Stimulated activated naive CD8-positive, alpha-beta T cell treated with anti-CD3 and anti-CD28 coated beads, Interleukin-15, amount 100 ng/mL, for 72 hours (primary cell): ENCODE measurements at regions not wholly inside any gene's neighbourhood (a gene's known extent, or its start where the extent isn't known, plus 50 kb on each side); places are given as distances from the start of the nearest gene placed in this dataset.
"Not testable (repeated sequence)": the region's sequence is repeated elsewhere in the genome, so short reads cannot be mapped to it uniquely, and the experiment has no call there.

ENCODE experiments used
- ATAC-seq: fragments of 150-1000 bp; cut with Tn5 transposase; 2 replicates; pipeline ENCODE4 v1.10.0; 2021; ENCODE audit warnings: mild to moderate bottlenecking, moderate library complexity
- DNase-seq, 2 donors: peaks; one replicate each; pipeline ENCODE4 v3.0.0; 2021 to 2022
- H3K27ac Mint-ChIP-seq, 2 donors: one replicate each; pipeline ENCODE4 v1.8.0; 2022; ENCODE audit warnings: mild to moderate bottlenecking in 2 of 2, mixed read lengths in 2 of 2, moderate library complexity in 2 of 2
- H3K27me3 Mint-ChIP-seq: one replicate; pipeline ENCODE4 v1.8.0; 2022; ENCODE audit warnings: mixed read lengths
- H3K4me1 Mint-ChIP-seq: one replicate; pipeline ENCODE4 v1.8.0; 2022; ENCODE audit warnings: mild to moderate bottlenecking, mixed read lengths
- H3K4me3 Mint-ChIP-seq, 2 donors: one replicate each; pipeline ENCODE4 v1.8.0; 2022; ENCODE audit warnings: mild to moderate bottlenecking in 2 of 2, mixed read lengths in 2 of 2, moderate library complexity in 1 of 2
- H3K9me3 Mint-ChIP-seq, 2 donors: one replicate each; pipeline ENCODE4 v1.8.0; 2022; ENCODE audit warnings: mixed read lengths in 2 of 2

DNA sequence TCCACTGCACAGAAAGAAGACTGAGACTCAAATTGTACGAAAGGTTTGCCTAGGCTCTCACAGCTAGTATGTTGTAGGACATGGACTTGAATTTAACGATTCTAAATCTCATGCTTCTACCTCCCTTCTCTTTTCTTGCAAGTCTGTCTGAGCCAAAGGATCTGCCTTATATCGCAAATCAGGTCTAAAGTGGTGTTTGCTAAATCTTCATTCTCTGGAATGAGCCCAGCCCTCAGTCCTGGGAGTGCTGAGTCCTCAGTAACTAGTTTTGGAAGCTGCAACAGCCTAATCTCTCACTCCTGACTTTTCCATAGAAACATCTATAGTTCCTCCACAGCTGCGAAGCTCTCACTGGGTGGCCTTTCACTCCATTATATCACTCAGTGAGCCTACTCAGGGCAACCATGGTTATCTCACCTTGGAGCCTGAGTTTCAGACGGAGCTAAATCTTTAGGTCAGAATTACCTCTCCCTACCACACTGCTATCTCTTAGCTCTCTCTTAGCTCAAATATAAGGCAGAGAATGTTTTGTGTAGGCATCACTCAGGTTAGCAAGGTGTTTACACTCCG is 575.5 kb upstream of the C16orf82 start:
- DNase-seq (no peak), ATAC-seq (no peak)
- H3K4me1 Mint-ChIP-seq, result no peaks in the 10 kb centered on the region
- H3K27me3 Mint-ChIP-seq, result peaks cover 43% of the 10 kb centered on the region
- H3K27ac Mint-ChIP-seq, result no peak overlapping the region
- H3K9me3 Mint-ChIP-seq, result no peaks in the 10 kb centered on the region
- H3K4me3 Mint-ChIP-seq, result no peak overlapping the region

- Mint-ChIP-seq H3K27ac (peak overlapping the region; percentile 6 to 50), H3K9me3 (no peaks in the 10 kb centered on the region), H3K4me3 (no peak overlapping the region), H3K4me1 (no peaks in the 10 kb centered on the region), H3K27me3 (peaks cover 37% of the 10 kb centered on the region)
- DNase-seq (no peak), ATAC-seq (no peak)
These were observed 574.8 kb upstream of the C16orf82 start for GRCh38 chr16:26491962-26492361.

DNA sequence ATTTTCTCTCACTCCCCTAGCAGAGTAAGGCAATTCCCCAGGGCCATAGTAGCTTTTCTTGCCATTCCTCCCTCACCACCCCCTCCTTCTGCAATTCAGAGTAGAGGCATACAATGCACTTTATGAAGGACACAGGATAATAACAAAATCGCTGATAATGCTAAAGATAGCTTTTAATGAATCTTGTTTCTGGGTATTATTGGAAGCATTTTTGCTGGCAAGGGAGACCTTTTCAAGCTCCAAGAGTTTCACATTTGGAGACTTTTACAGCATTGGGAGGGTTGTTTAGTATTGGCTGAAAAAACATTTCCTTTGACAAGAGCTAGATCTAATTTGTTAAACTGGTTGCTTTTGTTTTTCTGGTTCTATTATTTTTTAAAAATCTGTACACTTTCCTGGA is 573.0 kb upstream of the C16orf82 start:
- ATAC-seq, result no peak
- H3K4me1 Mint-ChIP-seq, result no peaks in the 10 kb centered on the region
- peaks cover 28% of the 10 kb centered on the region for H3K27me3 Mint-ChIP-seq
- no peak overlapping the region for H3K27ac Mint-ChIP-seq
- H3K9me3 Mint-ChIP-seq, result no peaks in the 10 kb centered on the region
- DNase-seq, result no peak
- H3K4me3 Mint-ChIP-seq, result no peak overlapping the region

DNA sequence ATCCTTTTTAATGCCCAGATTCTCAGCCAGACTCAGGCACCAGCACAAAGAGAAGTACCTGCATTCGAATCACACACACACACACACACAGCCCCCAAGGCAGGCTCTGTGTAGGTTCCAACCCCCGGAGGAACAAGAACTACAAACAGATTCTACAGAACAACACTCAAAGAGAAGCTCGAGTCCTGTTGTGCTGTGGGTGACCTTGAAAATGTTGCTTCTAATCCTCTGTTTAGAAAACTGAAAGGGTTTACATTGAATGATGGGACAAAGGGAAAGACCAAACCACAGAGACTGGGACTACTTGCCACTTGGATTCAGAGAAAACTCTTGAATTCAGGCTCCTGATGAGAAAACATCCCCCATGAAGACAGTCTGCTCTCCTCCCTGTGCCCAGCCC is 568.8 kb upstream of the C16orf82 start:
- DNase-seq, result no peak
- Mint-ChIP-seq H3K27me3 (peaks cover 16% of the 10 kb centered on the region), H3K9me3 (no peaks in the 10 kb centered on the region)

GRCh38 chr16:26500326-26500725 is 566.4 kb upstream of the C16orf82 start:
- Mint-ChIP-seq H3K27ac (peak overlapping the region in 1 of 2 donors; percentile 84), H3K27me3 (peaks cover 10% of the 10 kb centered on the region), H3K4me1 (peaks cover 7% of the 10 kb centered on the region), H3K9me3 (no peaks in the 10 kb centered on the region), H3K4me3 (no peak overlapping the region)
- DNase-seq (no peak), ATAC-seq (no peak)

More for the DNA sequence above, 568.8 kb upstream of the C16orf82 start:
- no peak for ATAC-seq
- Mint-ChIP-seq H3K4me1 (peaks cover 7% of the 10 kb centered on the region), H3K4me3 (no peak overlapping the region), H3K27ac (peak overlapping the region in 1 of 2 donors; percentile 41)

- Mint-ChIP-seq H3K9me3 (no peaks in the 10 kb centered on the region), H3K4me1 (no peaks in the 10 kb centered on the region), H3K4me3 (no peak overlapping the region), H3K27me3 (peaks cover 24% of the 10 kb centered on the region), H3K27ac (no peak overlapping the region)
- no peak for ATAC-seq
- DNase-seq, result no peak
These were observed 561.2 kb upstream of the C16orf82 start for GRCh38 chr16:26505496-26505895.

- DNase-seq, ATAC-seq, H3K4me1 Mint-ChIP-seq, H3K9me3 Mint-ChIP-seq, H3K4me3 Mint-ChIP-seq: not testable (repeated sequence)
- peak overlapping the region in 1 of 2 donors; percentile 59 for H3K27ac Mint-ChIP-seq
- peaks cover 34% of the 10 kb centered on the region for H3K27me3 Mint-ChIP-seq
These were observed 557.8 kb upstream of the C16orf82 start for GRCh38 chr16:26508946-26509345.

GRCh38 chr16:26510924-26511323 is 555.8 kb upstream of the C16orf82 start:
- Mint-ChIP-seq H3K27me3 (peaks cover 47% of the 10 kb centered on the region), H3K9me3 (no peaks in the 10 kb centered on the region), H3K4me3 (no peak overlapping the region), H3K4me1 (no peaks in the 10 kb centered on the region), H3K27ac (no peak overlapping the region)
- no peak for ATAC-seq
- DNase-seq, result no peak

DNA sequence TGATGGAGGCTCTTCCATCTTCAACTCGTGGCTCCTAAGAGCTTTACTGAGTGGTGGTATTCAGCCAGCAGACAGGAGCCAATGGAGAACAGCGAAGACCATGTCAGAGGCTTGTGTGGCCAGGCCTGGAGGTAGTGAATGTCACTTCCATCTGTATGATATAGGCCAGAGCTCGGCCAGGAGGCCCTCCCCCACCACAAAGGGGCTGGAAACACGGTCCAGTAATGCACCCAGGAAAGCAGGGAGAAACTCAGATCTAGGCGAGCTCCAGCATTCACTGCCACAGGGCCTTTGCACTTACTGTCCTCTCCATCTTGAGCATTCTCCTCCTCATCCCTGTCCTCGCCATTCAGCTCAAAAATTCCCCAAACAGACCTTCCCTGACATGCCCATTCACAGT is 555.3 kb upstream of the C16orf82 start:
- H3K9me3 Mint-ChIP-seq, result no peaks in the 10 kb centered on the region
- DNase-seq, result no peak
- no peaks in the 10 kb centered on the region for H3K4me1 Mint-ChIP-seq
- no peak overlapping the region for H3K4me3 Mint-ChIP-seq
- H3K27me3 Mint-ChIP-seq, result peaks cover 52% of the 10 kb centered on the region
- H3K27ac Mint-ChIP-seq, result no peak overlapping the region
- no peak for ATAC-seq

DNA sequence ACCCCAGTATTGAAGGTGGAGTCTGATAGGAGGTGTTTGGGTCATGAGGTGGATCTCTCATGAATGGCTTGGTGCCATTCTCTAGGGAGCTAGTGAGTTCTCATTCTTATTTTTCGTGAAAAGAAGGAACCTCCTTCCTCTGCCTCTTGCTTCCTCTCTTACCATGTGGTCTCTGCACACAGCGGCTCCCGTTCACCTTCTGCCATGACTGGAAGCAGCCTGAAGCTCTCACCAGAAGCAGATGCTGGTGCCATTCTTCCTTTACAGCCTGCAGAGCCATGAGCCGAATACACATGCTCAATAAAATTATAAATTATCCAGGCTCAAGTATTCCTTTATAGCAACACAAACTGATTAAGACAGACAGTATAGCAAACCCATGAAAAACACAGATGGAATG is 545.1 kb upstream of the C16orf82 start:
- Mint-ChIP-seq H3K4me3 (no peak overlapping the region), H3K27ac (no peak overlapping the region), H3K27me3 (peaks cover 28% of the 10 kb centered on the region), H3K4me1 (no peaks in the 10 kb centered on the region), H3K9me3 (no peaks in the 10 kb centered on the region)
- no peak for DNase-seq
- no peak for ATAC-seq

GRCh38 chr16:26524281-26524680 is 542.4 kb upstream of the C16orf82 start:
- Mint-ChIP-seq H3K27me3 (peaks cover 14% of the 10 kb centered on the region), H3K9me3 (no peaks in the 10 kb centered on the region), H3K4me3 (no peak overlapping the region), H3K4me1 (no peaks in the 10 kb centered on the region), H3K27ac (no peak overlapping the region)
- ATAC-seq, result no peak
- no peak for DNase-seq

GRCh38 chr16:26524846-26525245 is 541.9 kb upstream of the C16orf82 start:
- Mint-ChIP-seq H3K4me3 (no peak overlapping the region), H3K27ac (no peak overlapping the region), H3K27me3 (peaks cover 14% of the 10 kb centered on the region), H3K4me1 (no peaks in the 10 kb centered on the region), H3K9me3 (no peaks in the 10 kb centered on the region)
- DNase-seq (no peak), ATAC-seq (no peak)

DNA sequence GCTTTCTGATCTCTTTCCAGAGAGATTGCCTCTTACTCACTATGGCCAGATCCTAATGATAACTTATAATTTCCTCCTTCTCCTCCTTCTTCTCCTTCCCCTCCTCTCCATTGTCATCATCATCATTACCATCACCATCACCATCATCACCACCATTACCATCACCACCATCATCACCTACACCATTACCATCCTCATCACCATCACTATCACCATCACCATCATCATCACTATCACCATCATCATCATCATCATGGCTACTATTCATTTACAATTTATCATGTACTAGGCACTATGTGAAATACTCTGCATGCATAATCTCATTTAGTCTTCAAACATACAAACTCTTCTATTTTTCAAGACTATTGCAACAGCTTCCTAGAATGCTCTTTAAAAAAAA is 540.9 kb upstream of the C16orf82 start:
- no peak for DNase-seq

DNA sequence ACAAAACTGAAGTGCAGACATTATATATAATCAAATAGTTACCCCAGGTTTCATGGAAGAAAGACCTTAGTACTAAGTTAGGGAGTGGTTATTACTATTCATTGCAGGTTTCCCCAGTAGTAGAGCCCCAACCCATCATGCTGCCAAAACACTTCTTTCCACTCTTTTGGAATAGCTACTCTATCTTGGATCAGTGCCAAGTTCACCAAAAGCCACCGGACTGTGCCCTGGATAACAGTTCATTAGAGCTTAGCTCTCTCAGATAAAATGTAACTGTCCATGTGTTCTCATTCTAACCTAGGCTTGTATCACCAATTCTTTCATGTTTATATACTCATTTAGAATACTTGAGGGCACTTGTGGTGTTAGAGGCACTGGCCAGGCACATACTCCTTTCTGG is 540.1 kb upstream of the C16orf82 start:
- no peak for DNase-seq
- no peak for ATAC-seq
- Mint-ChIP-seq H3K4me1 (no peaks in the 10 kb centered on the region), H3K9me3 (no peaks in the 10 kb centered on the region), H3K27ac (no peak overlapping the region), H3K27me3 (peaks cover 14% of the 10 kb centered on the region), H3K4me3 (no peak overlapping the region)

More for the DNA sequence above, 540.9 kb upstream of the C16orf82 start:
- no peak for ATAC-seq
- H3K9me3 Mint-ChIP-seq, result no peaks in the 10 kb centered on the region
- H3K4me3 Mint-ChIP-seq, result no peak overlapping the region
- H3K27me3 Mint-ChIP-seq, result peaks cover 14% of the 10 kb centered on the region
- H3K4me1 Mint-ChIP-seq, result no peaks in the 10 kb centered on the region
- H3K27ac Mint-ChIP-seq, result peak overlapping the region in 1 of 2 donors; percentile 1

- DNase-seq, result no peak
- H3K27ac Mint-ChIP-seq, result no peak overlapping the region
These were observed 536.0 kb upstream of the C16orf82 start for GRCh38 chr16:26530584-26531289.

GRCh38 chr16:26531290-26531730 is 535.4 kb upstream of the C16orf82 start:
- no peak overlapping the region for H3K27ac Mint-ChIP-seq
- ATAC-seq, result no peak
- no peaks in the 10 kb centered on the region for H3K9me3 Mint-ChIP-seq
- H3K4me3 Mint-ChIP-seq, result no peak overlapping the region
- DNase-seq, result no peak
- no peaks in the 10 kb centered on the region for H3K4me1 Mint-ChIP-seq
- peaks cover 11% of the 10 kb centered on the region for H3K27me3 Mint-ChIP-seq

More at GRCh38 chr16:26530584-26531289, 536.0 kb upstream of the C16orf82 start:
- H3K4me3 Mint-ChIP-seq, result no peak overlapping the region
- H3K27me3 Mint-ChIP-seq, result peaks cover 16% of the 10 kb centered on the region
- no peaks in the 10 kb centered on the region for H3K4me1 Mint-ChIP-seq
- ATAC-seq, result no peak
- no peaks in the 10 kb centered on the region for H3K9me3 Mint-ChIP-seq
